Testis (tissue), 2 donors: ENCODE measurements at regions not wholly inside any gene's neighbourhood (a gene's known extent, or its start where the extent isn't known, plus 50 kb on each side); places are given as distances from the start of the nearest gene placed in this dataset.

Experiments
- POLR2A ChIP-seq: fragments of 450-650 bp; IDR thresholded peaks from one replicate; pipeline ENCODE4 v1.6.1; 2017; ENCODE audit warnings: antibody characterized with exemption, mild to moderate bottlenecking, moderate library complexity
- TF ChIP-seq, protein P1 (sequence below), 3 experiments: fragments of 450-650 bp in 2 of 3; fragments of 200-600 bp in 1 of 3; sonication (generic) in 1 of 3; IDR thresholded peaks; one replicate each; pipeline ENCODE4 v1.5.1; 2016 to 2019; ENCODE audit warnings: antibody characterized with exemption in 3 of 3, mild to moderate bottlenecking in 2 of 3, moderate library complexity in 1 of 3

- TF ChIP-seq, protein P1, sequence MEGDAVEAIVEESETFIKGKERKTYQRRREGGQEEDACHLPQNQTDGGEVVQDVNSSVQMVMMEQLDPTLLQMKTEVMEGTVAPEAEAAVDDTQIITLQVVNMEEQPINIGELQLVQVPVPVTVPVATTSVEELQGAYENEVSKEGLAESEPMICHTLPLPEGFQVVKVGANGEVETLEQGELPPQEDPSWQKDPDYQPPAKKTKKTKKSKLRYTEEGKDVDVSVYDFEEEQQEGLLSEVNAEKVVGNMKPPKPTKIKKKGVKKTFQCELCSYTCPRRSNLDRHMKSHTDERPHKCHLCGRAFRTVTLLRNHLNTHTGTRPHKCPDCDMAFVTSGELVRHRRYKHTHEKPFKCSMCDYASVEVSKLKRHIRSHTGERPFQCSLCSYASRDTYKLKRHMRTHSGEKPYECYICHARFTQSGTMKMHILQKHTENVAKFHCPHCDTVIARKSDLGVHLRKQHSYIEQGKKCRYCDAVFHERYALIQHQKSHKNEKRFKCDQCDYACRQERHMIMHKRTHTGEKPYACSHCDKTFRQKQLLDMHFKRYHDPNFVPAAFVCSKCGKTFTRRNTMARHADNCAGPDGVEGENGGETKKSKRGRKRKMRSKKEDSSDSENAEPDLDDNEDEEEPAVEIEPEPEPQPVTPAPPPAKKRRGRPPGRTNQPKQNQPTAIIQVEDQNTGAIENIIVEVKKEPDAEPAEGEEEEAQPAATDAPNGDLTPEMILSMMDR (IDR thresholded peaks at IDR 0.05): no peak
- no peak for TF ChIP-seq POLR2A
These were observed 246.9 kb downstream of the CYLC2 start for GRCh38 chr9:103242025-103242424.
